ENCODE measurements at regions not wholly inside any gene's neighbourhood (a gene's known extent, or its start where the extent isn't known, plus 50 kb on each side); places are given as distances from the start of the nearest gene placed in this dataset.

DNA sequence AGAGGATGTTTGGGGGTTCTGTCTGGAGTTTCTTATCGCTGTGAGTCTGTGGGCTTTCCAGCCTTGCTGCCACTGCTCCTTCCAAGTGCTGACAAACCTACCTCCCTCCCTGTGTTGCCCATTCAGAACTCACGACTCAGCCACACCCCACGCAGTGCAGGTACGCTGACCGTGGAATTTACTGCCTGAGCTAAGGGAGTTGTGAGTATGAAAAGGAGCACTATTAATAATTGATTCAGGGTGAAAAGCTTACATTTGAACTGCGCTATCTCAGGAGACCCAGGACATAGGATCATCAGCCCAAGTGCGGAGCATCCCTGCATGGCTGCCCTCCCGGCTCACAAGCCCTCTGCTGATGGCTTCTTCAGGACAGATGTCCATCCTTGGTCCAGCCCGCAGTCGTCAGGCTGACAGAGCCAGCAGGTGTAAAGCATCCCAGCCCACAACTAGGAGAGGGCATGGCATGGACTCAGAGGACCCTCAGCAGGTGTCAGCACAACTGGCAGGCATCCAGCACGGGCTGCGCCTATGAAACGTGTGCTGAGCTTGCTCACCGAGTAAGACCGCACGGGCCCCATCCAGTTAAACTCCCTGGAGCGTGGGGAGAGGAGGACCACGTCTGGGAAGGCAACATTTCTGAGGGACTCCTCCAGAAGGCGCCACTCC is 244.0 kb downstream of the COL4A1 start:
- DNase-seq (ENCODE audit: low spot score) = no peak

GRCh38 chr13:110062077-110062776 is 244.7 kb downstream of the COL4A1 start:
- Histone ChIP-seq H3K36me3 (ENCODE audit: control insufficient read depth in 4 of 4, insufficient read depth in 3 of 4, low read depth in 1 of 4, low read length in 3 of 4) (no peaks in the 10 kb centered on the region), H3K9me3 (ENCODE audit: control insufficient read depth in 4 of 4, low read length in 3 of 4) (no peaks in the 10 kb centered on the region), H3K4me3 (ENCODE audit: low read depth in 1 of 3, low read length in 3 of 3) (no peak overlapping the region), H3K27ac (ENCODE audit: low read depth in 1 of 2, low read length in 2 of 2) (peak overlapping the region; percentile 83 to 86), H3K9ac (ENCODE audit: low read depth in 1 of 2, low read length in 2 of 2) (peak overlapping the region in 1 of 2 donors; percentile 40), H3K4me1 (ENCODE audit: control insufficient read depth in 4 of 4, insufficient read depth in 4 of 4, low read length in 3 of 4) (peaks cover 12 to 29% (median 20%) of the 10 kb centered on the region in 4 donors), H3K27me3 (ENCODE audit: control insufficient read depth in 4 of 4, insufficient read depth in 4 of 4, low read length in 3 of 4) (no peaks in the 10 kb centered on the region)
- DNase-seq (ENCODE audit: low spot score) = no peak
- WGBS = 56% methylated on average over 10 of the region's 10 CpGs
- TF ChIP-seq FOXA1 (IDR thresholded peaks at IDR 0.05) = peak; percentile 53
- peak; percentile 63 to 89 for TF ChIP-seq JUND (IDR thresholded peaks at IDR 0.05)
- TF ChIP-seq FOXA2 (IDR thresholded peaks at IDR 0.05) = peak; percentile 43
- peak; percentile 86 for TF ChIP-seq ZBTB33 (IDR thresholded peaks at IDR 0.05)
- peak; percentile 65 to 73 for TF ChIP-seq RAD21 (IDR thresholded peaks at IDR 0.05)
- TF ChIP-seq SP1 (IDR thresholded peaks at IDR 0.05) = peak; percentile 85
- peak in 1 of 2 donors; percentile 49 for TF ChIP-seq EGR1 (IDR thresholded peaks at IDR 0.05; ENCODE audit: low read depth in 2 of 2)
- TF ChIP-seq, protein P1, sequence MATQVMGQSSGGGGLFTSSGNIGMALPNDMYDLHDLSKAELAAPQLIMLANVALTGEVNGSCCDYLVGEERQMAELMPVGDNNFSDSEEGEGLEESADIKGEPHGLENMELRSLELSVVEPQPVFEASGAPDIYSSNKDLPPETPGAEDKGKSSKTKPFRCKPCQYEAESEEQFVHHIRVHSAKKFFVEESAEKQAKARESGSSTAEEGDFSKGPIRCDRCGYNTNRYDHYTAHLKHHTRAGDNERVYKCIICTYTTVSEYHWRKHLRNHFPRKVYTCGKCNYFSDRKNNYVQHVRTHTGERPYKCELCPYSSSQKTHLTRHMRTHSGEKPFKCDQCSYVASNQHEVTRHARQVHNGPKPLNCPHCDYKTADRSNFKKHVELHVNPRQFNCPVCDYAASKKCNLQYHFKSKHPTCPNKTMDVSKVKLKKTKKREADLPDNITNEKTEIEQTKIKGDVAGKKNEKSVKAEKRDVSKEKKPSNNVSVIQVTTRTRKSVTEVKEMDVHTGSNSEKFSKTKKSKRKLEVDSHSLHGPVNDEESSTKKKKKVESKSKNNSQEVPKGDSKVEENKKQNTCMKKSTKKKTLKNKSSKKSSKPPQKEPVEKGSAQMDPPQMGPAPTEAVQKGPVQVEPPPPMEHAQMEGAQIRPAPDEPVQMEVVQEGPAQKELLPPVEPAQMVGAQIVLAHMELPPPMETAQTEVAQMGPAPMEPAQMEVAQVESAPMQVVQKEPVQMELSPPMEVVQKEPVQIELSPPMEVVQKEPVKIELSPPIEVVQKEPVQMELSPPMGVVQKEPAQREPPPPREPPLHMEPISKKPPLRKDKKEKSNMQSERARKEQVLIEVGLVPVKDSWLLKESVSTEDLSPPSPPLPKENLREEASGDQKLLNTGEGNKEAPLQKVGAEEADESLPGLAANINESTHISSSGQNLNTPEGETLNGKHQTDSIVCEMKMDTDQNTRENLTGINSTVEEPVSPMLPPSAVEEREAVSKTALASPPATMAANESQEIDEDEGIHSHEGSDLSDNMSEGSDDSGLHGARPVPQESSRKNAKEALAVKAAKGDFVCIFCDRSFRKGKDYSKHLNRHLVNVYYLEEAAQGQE (IDR thresholded peaks at IDR 0.05) = peak; percentile 66

More for the DNA sequence above, 244.0 kb downstream of the COL4A1 start:
- TF ChIP-seq FOXA2 (IDR thresholded peaks at IDR 0.05) = no peak
- no peak for TF ChIP-seq YY1 (IDR thresholded peaks at IDR 0.05)
- TF ChIP-seq ATF3 (IDR thresholded peaks at IDR 0.05) = no peak
- TF ChIP-seq, protein P1 (IDR thresholded peaks at IDR 0.05) = no peak
- no peak for TF ChIP-seq NR2F2 (IDR thresholded peaks at IDR 0.05)
- TF ChIP-seq TAF1 (conservative IDR thresholded peaks at IDR 0.05) = peak; percentile 30
- no peak for TF ChIP-seq JUND (IDR thresholded peaks at IDR 0.05)
- TF ChIP-seq RAD21 (IDR thresholded peaks at IDR 0.05) = no peak
- TF ChIP-seq RXRA (IDR thresholded peaks at IDR 0.05) = peak in 1 of 2 donors; percentile 30
- peak in 1 of 2 donors; percentile 1 for TF ChIP-seq HNF4A (conservative IDR thresholded peaks at IDR 0.05)
- TF ChIP-seq EGR1 (IDR thresholded peaks at IDR 0.05; ENCODE audit: low read depth in 2 of 2) = no peak
- TF ChIP-seq, protein P2, sequence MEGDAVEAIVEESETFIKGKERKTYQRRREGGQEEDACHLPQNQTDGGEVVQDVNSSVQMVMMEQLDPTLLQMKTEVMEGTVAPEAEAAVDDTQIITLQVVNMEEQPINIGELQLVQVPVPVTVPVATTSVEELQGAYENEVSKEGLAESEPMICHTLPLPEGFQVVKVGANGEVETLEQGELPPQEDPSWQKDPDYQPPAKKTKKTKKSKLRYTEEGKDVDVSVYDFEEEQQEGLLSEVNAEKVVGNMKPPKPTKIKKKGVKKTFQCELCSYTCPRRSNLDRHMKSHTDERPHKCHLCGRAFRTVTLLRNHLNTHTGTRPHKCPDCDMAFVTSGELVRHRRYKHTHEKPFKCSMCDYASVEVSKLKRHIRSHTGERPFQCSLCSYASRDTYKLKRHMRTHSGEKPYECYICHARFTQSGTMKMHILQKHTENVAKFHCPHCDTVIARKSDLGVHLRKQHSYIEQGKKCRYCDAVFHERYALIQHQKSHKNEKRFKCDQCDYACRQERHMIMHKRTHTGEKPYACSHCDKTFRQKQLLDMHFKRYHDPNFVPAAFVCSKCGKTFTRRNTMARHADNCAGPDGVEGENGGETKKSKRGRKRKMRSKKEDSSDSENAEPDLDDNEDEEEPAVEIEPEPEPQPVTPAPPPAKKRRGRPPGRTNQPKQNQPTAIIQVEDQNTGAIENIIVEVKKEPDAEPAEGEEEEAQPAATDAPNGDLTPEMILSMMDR (IDR thresholded peaks at IDR 0.05; ENCODE audit: low read depth, low read length, missing input control) = no peak
- TF ChIP-seq, protein P3, sequence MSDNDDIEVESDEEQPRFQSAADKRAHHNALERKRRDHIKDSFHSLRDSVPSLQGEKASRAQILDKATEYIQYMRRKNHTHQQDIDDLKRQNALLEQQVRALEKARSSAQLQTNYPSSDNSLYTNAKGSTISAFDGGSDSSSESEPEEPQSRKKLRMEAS (IDR thresholded peaks at IDR 0.05) = no peak
- TF ChIP-seq HNF4G (IDR thresholded peaks at IDR 0.05) = no peak
- Histone ChIP-seq H3K4me3 (ENCODE audit: low read depth in 1 of 3, low read length in 3 of 3) (no peak overlapping the region), H3K27ac (ENCODE audit: low read depth in 1 of 2, low read length in 2 of 2) (peak overlapping the region; percentile 83 to 86), H3K4me1 (ENCODE audit: control insufficient read depth in 4 of 4, insufficient read depth in 4 of 4, low read length in 3 of 4) (peaks cover 12 to 29% (median 20%) of the 10 kb centered on the region in 4 donors), H3K27me3 (ENCODE audit: control insufficient read depth in 4 of 4, insufficient read depth in 4 of 4, low read length in 3 of 4) (no peaks in the 10 kb centered on the region), H3K36me3 (ENCODE audit: control insufficient read depth in 4 of 4, insufficient read depth in 3 of 4, low read depth in 1 of 4, low read length in 3 of 4) (no peaks in the 10 kb centered on the region), H3K9me3 (ENCODE audit: control insufficient read depth in 4 of 4, low read length in 3 of 4) (no peaks in the 10 kb centered on the region), H3K9ac (ENCODE audit: low read depth in 1 of 2, low read length in 2 of 2) (peak overlapping the region in 1 of 2 donors; percentile 6)
- 73% methylated on average over 19 of the region's 19 CpGs for WGBS
